Stimulated activated effector memory CD8-positive, alpha-beta T cell treated with anti-CD3 and anti-CD28 coated beads, Interleukin-12 subunit alpha, Interleukin-12 subunit beta, amount 100 ng/mL, for 72 hours (primary cell): ENCODE measurements at regions not wholly inside any gene's neighbourhood (a gene's known extent, or its start where the extent isn't known, plus 50 kb on each side); places are given as distances from the start of the nearest gene placed in this dataset.

Experiments used
- ATAC-seq: fragments of 150-1000 bp; cut with Tn5 transposase; 2 replicates; pipeline ENCODE4 v1.10.0; 2021
- DNase-seq, 2 donors: peaks; one replicate each; pipeline ENCODE4 v3.0.0; 2021 to 2022; ENCODE audit warnings: low spot score in 2 of 2
- H3K27ac Mint-ChIP-seq: one replicate; pipeline ENCODE4 v1.8.0; 2022; ENCODE audit warnings: mild to moderate bottlenecking, mixed read lengths
- H3K36me3 Mint-ChIP-seq: one replicate; pipeline ENCODE4 v1.8.0; 2022; ENCODE audit warnings: mild to moderate bottlenecking, mixed read lengths
- H3K4me1 Mint-ChIP-seq: one replicate; pipeline ENCODE4 v1.8.0; 2022; ENCODE audit warnings: mixed read lengths
- H3K4me3 Mint-ChIP-seq: one replicate; pipeline ENCODE4 v1.8.0; 2022; ENCODE audit warnings: mild to moderate bottlenecking, mixed read lengths
- H3K9me3 Mint-ChIP-seq: one replicate; pipeline ENCODE4 v1.8.0; 2022; ENCODE audit warnings: mixed read lengths

- DNase-seq (no peak), ATAC-seq (no peak)
- no peak overlapping the region for H3K27ac Mint-ChIP-seq
- no peaks in the 10 kb centered on the region for H3K9me3 Mint-ChIP-seq
- H3K36me3 Mint-ChIP-seq = no peaks in the 10 kb centered on the region
- H3K4me1 Mint-ChIP-seq = no peaks in the 10 kb centered on the region
- no peak overlapping the region for H3K4me3 Mint-ChIP-seq
These were observed 144.6 kb upstream of the SATB2 start for GRCh38 chr2:199602271-199602895.

- Mint-ChIP-seq H3K27ac (no peak overlapping the region), H3K36me3 (no peaks in the 10 kb centered on the region), H3K4me3 (no peak overlapping the region), H3K4me1 (no peaks in the 10 kb centered on the region), H3K9me3 (no peaks in the 10 kb centered on the region)
- ATAC-seq (no peak), DNase-seq (no peak)
These were observed 138.8 kb upstream of the SATB2 start for GRCh38 chr2:199596549-199596948.

- Mint-ChIP-seq H3K27ac (no peak overlapping the region), H3K36me3 (no peaks in the 10 kb centered on the region), H3K9me3 (no peaks in the 10 kb centered on the region), H3K4me3 (no peak overlapping the region), H3K4me1 (no peaks in the 10 kb centered on the region)
- ATAC-seq (peak; percentile 46), DNase-seq (no peak)
These were observed 136.7 kb upstream of the SATB2 start for GRCh38 chr2:199594443-199594842.

GRCh38 chr2:199591826-199592225, 134.1 kb upstream of the SATB2 start:
- no peak for DNase-seq
- Mint-ChIP-seq H3K9me3 (no peaks in the 10 kb centered on the region), H3K4me3 (no peak overlapping the region), H3K27ac (no peak overlapping the region), H3K36me3 (no peaks in the 10 kb centered on the region), H3K4me1 (no peaks in the 10 kb centered on the region)
- ATAC-seq = no peak

GRCh38 chr2:199590321-199591203, 132.8 kb upstream of the SATB2 start:
- ATAC-seq = no peak
- DNase-seq = no peak
- Mint-ChIP-seq H3K36me3 (no peaks in the 10 kb centered on the region), H3K9me3 (no peaks in the 10 kb centered on the region), H3K4me1 (no peaks in the 10 kb centered on the region), H3K4me3 (no peak overlapping the region), H3K27ac (no peak overlapping the region)

GRCh38 chr2:199589306-199589705, 131.6 kb upstream of the SATB2 start:
- Mint-ChIP-seq H3K27ac (no peak overlapping the region), H3K9me3 (no peaks in the 10 kb centered on the region), H3K4me1 (no peaks in the 10 kb centered on the region), H3K4me3 (no peak overlapping the region), H3K36me3 (no peaks in the 10 kb centered on the region)
- DNase-seq (no peak), ATAC-seq (no peak)

GRCh38 chr2:199588054-199588453, 130.3 kb upstream of the SATB2 start:
- ATAC-seq (no peak), DNase-seq (no peak)
- H3K27ac Mint-ChIP-seq = no peak overlapping the region
- H3K4me1 Mint-ChIP-seq = no peaks in the 10 kb centered on the region
- H3K9me3 Mint-ChIP-seq = no peaks in the 10 kb centered on the region
- H3K36me3 Mint-ChIP-seq = no peaks in the 10 kb centered on the region
- H3K4me3 Mint-ChIP-seq = no peak overlapping the region

- no peaks in the 10 kb centered on the region for H3K36me3 Mint-ChIP-seq
- H3K4me3 Mint-ChIP-seq = no peak overlapping the region
- H3K4me1 Mint-ChIP-seq = no peaks in the 10 kb centered on the region
- no peaks in the 10 kb centered on the region for H3K9me3 Mint-ChIP-seq
- no peak overlapping the region for H3K27ac Mint-ChIP-seq
- ATAC-seq = no peak
- no peak for DNase-seq
These were observed 128.9 kb upstream of the SATB2 start for GRCh38 chr2:199586646-199587045.

GRCh38 chr2:199583676-199584075, 125.9 kb upstream of the SATB2 start:
- no peaks in the 10 kb centered on the region for H3K36me3 Mint-ChIP-seq
- H3K27ac Mint-ChIP-seq = no peak overlapping the region
- no peak for DNase-seq
- H3K9me3 Mint-ChIP-seq = no peaks in the 10 kb centered on the region
- no peak for ATAC-seq
- H3K4me3 Mint-ChIP-seq = no peak overlapping the region
- no peaks in the 10 kb centered on the region for H3K4me1 Mint-ChIP-seq

- no peak for ATAC-seq
- H3K4me1 Mint-ChIP-seq = no peaks in the 10 kb centered on the region
- no peak overlapping the region for H3K27ac Mint-ChIP-seq
- no peaks in the 10 kb centered on the region for H3K9me3 Mint-ChIP-seq
- H3K36me3 Mint-ChIP-seq = no peaks in the 10 kb centered on the region
- H3K4me3 Mint-ChIP-seq = no peak overlapping the region
- DNase-seq = no peak
These were observed 124.2 kb upstream of the SATB2 start for GRCh38 chr2:199581935-199582360.

- H3K27ac Mint-ChIP-seq = no peak overlapping the region
- ATAC-seq (no peak), DNase-seq (no peak)
- no peaks in the 10 kb centered on the region for H3K36me3 Mint-ChIP-seq
- no peak overlapping the region for H3K4me3 Mint-ChIP-seq
- H3K9me3 Mint-ChIP-seq = no peaks in the 10 kb centered on the region
- H3K4me1 Mint-ChIP-seq = no peaks in the 10 kb centered on the region
These were observed 123.7 kb upstream of the SATB2 start for GRCh38 chr2:199581408-199581807.

- H3K9me3 Mint-ChIP-seq = no peaks in the 10 kb centered on the region
- DNase-seq (no peak), ATAC-seq (no peak)
- no peak overlapping the region for H3K27ac Mint-ChIP-seq
- no peaks in the 10 kb centered on the region for H3K36me3 Mint-ChIP-seq
- no peaks in the 10 kb centered on the region for H3K4me1 Mint-ChIP-seq
- no peak overlapping the region for H3K4me3 Mint-ChIP-seq
These were observed 117.7 kb upstream of the SATB2 start for GRCh38 chr2:199575416-199575815.

GRCh38 chr2:199572571-199572970, 114.8 kb upstream of the SATB2 start:
- Mint-ChIP-seq H3K4me1 (no peaks in the 10 kb centered on the region), H3K4me3 (no peak overlapping the region), H3K36me3 (no peaks in the 10 kb centered on the region), H3K27ac (no peak overlapping the region), H3K9me3 (no peaks in the 10 kb centered on the region)
- DNase-seq (no peak), ATAC-seq (no peak)

- DNase-seq (no peak), ATAC-seq (no peak)
- Mint-ChIP-seq H3K27ac (no peak overlapping the region), H3K4me1 (no peaks in the 10 kb centered on the region), H3K9me3 (no peaks in the 10 kb centered on the region), H3K4me3 (no peak overlapping the region), H3K36me3 (no peaks in the 10 kb centered on the region)
These were observed 113.2 kb upstream of the SATB2 start for GRCh38 chr2:199570934-199571333.

- Mint-ChIP-seq H3K4me1 (no peaks in the 10 kb centered on the region), H3K4me3 (no peak overlapping the region), H3K36me3 (no peaks in the 10 kb centered on the region), H3K9me3 (no peaks in the 10 kb centered on the region), H3K27ac (no peak overlapping the region)
- no peak for ATAC-seq
- DNase-seq = no peak
These were observed 111.6 kb upstream of the SATB2 start for GRCh38 chr2:199569336-199569735.

GRCh38 chr2:199558156-199558555, 100.4 kb upstream of the SATB2 start:
- no peak overlapping the region for H3K27ac Mint-ChIP-seq
- no peaks in the 10 kb centered on the region for H3K4me1 Mint-ChIP-seq
- H3K4me3 Mint-ChIP-seq = no peak overlapping the region
- H3K36me3 Mint-ChIP-seq = no peaks in the 10 kb centered on the region
- H3K9me3 Mint-ChIP-seq = no peaks in the 10 kb centered on the region
- DNase-seq = no peak
- ATAC-seq = no peak
